ENCODE measurements at regions not wholly inside any gene's neighbourhood (a gene's known extent, or its start where the extent isn't known, plus 50 kb on each side); places are given as distances from the start of the nearest gene placed in this dataset.

DNA sequence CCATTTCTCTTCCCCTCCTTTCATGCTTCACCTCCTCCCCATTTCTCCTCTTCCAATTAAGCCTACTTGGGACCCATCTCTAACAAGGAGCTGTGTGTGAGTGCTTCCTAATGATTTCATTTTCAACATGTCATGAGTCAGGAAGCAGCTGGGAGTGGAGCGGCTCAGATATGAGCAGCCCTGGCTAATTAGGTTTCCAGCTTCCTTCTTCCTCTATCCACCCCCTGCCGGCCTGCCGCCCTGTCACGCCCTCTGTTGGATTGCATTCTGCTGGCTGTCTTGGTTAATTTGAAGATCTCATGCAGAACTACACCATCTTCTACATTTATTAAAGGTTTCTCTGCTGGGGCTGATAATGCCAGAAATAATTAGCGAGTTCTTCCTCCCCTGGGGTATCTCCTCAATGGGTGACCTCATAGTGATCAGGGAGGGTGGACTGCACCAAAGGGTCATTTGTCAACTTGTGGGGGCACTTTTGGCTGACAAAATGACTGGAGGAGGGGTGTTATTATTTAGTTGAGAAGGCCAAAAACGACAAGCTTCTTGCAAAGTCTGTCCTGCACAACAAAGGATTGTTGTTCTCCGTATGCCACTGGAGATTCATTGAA lies 300.9 kb upstream of the SRRM4 start (continued):
- TF ChIP-seq GTF2F1 (IDR thresholded peaks at IDR 0.05; ENCODE audit: borderline replicate concordance, low read depth, low read length), result no peak
- TF ChIP-seq, protein P1, sequence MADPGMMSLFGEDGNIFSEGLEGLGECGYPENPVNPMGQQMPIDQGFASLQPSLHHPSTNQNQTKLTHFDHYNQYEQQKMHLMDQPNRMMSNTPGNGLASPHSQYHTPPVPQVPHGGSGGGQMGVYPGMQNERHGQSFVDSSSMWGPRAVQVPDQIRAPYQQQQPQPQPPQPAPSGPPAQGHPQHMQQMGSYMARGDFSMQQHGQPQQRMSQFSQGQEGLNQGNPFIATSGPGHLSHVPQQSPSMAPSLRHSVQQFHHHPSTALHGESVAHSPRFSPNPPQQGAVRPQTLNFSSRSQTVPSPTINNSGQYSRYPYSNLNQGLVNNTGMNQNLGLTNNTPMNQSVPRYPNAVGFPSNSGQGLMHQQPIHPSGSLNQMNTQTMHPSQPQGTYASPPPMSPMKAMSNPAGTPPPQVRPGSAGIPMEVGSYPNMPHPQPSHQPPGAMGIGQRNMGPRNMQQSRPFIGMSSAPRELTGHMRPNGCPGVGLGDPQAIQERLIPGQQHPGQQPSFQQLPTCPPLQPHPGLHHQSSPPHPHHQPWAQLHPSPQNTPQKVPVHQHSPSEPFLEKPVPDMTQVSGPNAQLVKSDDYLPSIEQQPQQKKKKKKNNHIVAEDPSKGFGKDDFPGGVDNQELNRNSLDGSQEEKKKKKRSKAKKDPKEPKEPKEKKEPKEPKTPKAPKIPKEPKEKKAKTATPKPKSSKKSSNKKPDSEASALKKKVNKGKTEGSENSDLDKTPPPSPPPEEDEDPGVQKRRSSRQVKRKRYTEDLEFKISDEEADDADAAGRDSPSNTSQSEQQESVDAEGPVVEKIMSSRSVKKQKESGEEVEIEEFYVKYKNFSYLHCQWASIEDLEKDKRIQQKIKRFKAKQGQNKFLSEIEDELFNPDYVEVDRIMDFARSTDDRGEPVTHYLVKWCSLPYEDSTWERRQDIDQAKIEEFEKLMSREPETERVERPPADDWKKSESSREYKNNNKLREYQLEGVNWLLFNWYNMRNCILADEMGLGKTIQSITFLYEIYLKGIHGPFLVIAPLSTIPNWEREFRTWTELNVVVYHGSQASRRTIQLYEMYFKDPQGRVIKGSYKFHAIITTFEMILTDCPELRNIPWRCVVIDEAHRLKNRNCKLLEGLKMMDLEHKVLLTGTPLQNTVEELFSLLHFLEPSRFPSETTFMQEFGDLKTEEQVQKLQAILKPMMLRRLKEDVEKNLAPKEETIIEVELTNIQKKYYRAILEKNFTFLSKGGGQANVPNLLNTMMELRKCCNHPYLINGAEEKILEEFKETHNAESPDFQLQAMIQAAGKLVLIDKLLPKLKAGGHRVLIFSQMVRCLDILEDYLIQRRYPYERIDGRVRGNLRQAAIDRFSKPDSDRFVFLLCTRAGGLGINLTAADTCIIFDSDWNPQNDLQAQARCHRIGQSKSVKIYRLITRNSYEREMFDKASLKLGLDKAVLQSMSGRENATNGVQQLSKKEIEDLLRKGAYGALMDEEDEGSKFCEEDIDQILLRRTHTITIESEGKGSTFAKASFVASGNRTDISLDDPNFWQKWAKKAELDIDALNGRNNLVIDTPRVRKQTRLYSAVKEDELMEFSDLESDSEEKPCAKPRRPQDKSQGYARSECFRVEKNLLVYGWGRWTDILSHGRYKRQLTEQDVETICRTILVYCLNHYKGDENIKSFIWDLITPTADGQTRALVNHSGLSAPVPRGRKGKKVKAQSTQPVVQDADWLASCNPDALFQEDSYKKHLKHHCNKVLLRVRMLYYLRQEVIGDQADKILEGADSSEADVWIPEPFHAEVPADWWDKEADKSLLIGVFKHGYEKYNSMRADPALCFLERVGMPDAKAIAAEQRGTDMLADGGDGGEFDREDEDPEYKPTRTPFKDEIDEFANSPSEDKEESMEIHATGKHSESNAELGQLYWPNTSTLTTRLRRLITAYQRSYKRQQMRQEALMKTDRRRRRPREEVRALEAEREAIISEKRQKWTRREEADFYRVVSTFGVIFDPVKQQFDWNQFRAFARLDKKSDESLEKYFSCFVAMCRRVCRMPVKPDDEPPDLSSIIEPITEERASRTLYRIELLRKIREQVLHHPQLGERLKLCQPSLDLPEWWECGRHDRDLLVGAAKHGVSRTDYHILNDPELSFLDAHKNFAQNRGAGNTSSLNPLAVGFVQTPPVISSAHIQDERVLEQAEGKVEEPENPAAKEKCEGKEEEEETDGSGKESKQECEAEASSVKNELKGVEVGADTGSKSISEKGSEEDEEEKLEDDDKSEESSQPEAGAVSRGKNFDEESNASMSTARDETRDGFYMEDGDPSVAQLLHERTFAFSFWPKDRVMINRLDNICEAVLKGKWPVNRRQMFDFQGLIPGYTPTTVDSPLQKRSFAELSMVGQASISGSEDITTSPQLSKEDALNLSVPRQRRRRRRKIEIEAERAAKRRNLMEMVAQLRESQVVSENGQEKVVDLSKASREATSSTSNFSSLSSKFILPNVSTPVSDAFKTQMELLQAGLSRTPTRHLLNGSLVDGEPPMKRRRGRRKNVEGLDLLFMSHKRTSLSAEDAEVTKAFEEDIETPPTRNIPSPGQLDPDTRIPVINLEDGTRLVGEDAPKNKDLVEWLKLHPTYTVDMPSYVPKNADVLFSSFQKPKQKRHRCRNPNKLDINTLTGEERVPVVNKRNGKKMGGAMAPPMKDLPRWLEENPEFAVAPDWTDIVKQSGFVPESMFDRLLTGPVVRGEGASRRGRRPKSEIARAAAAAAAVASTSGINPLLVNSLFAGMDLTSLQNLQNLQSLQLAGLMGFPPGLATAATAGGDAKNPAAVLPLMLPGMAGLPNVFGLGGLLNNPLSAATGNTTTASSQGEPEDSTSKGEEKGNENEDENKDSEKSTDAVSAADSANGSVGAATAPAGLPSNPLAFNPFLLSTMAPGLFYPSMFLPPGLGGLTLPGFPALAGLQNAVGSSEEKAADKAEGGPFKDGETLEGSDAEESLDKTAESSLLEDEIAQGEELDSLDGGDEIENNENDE (IDR thresholded peaks at IDR 0.05; ENCODE audit: insufficient replicate concordance, low read length), result no peak
- TF ChIP-seq, protein P2, sequence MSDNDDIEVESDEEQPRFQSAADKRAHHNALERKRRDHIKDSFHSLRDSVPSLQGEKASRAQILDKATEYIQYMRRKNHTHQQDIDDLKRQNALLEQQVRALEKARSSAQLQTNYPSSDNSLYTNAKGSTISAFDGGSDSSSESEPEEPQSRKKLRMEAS (IDR thresholded peaks at IDR 0.05), result no peak
